Loucy (cell line): ENCODE measurements at regions not wholly inside any gene's neighbourhood (a gene's known extent, or its start where the extent isn't known, plus 50 kb on each side); places are given as distances from the start of the nearest gene placed in this dataset.

Experiments
- H2AFZ ChIP-seq: fragments of 200-600 bp; sonication (generic); 2 replicates; pipeline ENCODE4 v1.6.0; 2016; ENCODE audit warnings: antibody characterized with exemption, mild to moderate bottlenecking, low read length, moderate library complexity
- H3F3A ChIP-seq: fragments of 200-600 bp; 2 replicates; pipeline ENCODE4 v1.6.0; 2016; ENCODE audit warnings: antibody characterized with exemption, low read depth, mild to moderate bottlenecking
- H3K27me3 ChIP-seq: fragments of 200-600 bp; sonication (generic); 2 replicates; pipeline ENCODE4 v1.6.1; 2014; ENCODE audit warnings: low read length, mild to moderate bottlenecking; ENCODE audit not compliant: insufficient read depth, poor library complexity, severe bottlenecking
- H3K36me3 ChIP-seq: fragments of 200-600 bp; sonication (generic); 2 replicates; pipeline ENCODE4 v1.6.1; 2016; ENCODE audit warnings: low read length; ENCODE audit not compliant: insufficient read depth
- H3K4me1 ChIP-seq: fragments of 200-600 bp; sonication (generic); 2 replicates; pipeline ENCODE4 v1.5.1; 2014; ENCODE audit warnings: low read length, mild to moderate bottlenecking; ENCODE audit not compliant: insufficient read depth, poor library complexity, severe bottlenecking
- H3K4me2 ChIP-seq: fragments of 200-600 bp; sonication (generic); 2 replicates; pipeline ENCODE4 v1.6.0; 2014; ENCODE audit warnings: antibody characterized with exemption, low read length, low read depth, mild to moderate bottlenecking; ENCODE audit not compliant: poor library complexity, severe bottlenecking
- H3K4me3 ChIP-seq: fragments of 200-600 bp; sonication (generic); 2 replicates; pipeline ENCODE4 v1.5.1; 2014; ENCODE audit warnings: low read length, mild to moderate bottlenecking, mixed read lengths; ENCODE audit not compliant: poor library complexity, severe bottlenecking
- H3K79me2 ChIP-seq: fragments of 200-600 bp; sonication (generic); 2 replicates; pipeline ENCODE4 v1.6.1; 2014; ENCODE audit warnings: low read length; ENCODE audit not compliant: insufficient read depth
- H3K9ac ChIP-seq: fragments of 200-600 bp; sonication (generic); 2 replicates; pipeline ENCODE4 v1.6.0; 2014; ENCODE audit warnings: mild to moderate bottlenecking, low read depth, low read length, moderate library complexity; ENCODE audit not compliant: poor library complexity, severe bottlenecking
- H3K9me2 ChIP-seq: fragments of 200-600 bp; sonication (generic); replicated peaks from 2 replicates; pipeline ENCODE4 v1.6.1; 2016; ENCODE audit warnings: low read depth, low read length, mixed read lengths
- H3K9me3 ChIP-seq: fragments of 200-600 bp; sonication (generic); 2 replicates; pipeline ENCODE4 v1.6.1; 2014; ENCODE audit warnings: mild to moderate bottlenecking, antibody characterized with exemption, low read length, low read depth; ENCODE audit not compliant: insufficient read depth
- H4K20me1 ChIP-seq: fragments of 200-600 bp; sonication (generic); 2 replicates; pipeline ENCODE4 v1.6.0; 2014; ENCODE audit warnings: antibody characterized with exemption, low read length, mild to moderate bottlenecking; ENCODE audit not compliant: insufficient read depth, poor library complexity, severe bottlenecking
- EZH2phosphoT487 ChIP-seq: fragments of 200-600 bp; IDR thresholded peaks from 2 replicates; pipeline ENCODE4 v1.6.1; 2018; ENCODE audit warnings: antibody characterized with exemption, mild to moderate bottlenecking, moderate library complexity, borderline replicate concordance
- TF ChIP-seq, protein P1 (sequence below): fragments of 200-600 bp; sonication (generic); conservative IDR thresholded peaks from 2 replicates; pipeline ENCODE4 v1.5.1; 2014; ENCODE audit warnings: mild to moderate bottlenecking, antibody characterized with exemption, low read length

- Histone ChIP-seq H2AFZ (no peak overlapping the region), H3K27me3 (no peaks in the 10 kb centered on the region), H3K9me3 (no peaks in the 10 kb centered on the region), H3K9ac (no peak overlapping the region), H4K20me1 (no peaks in the 10 kb centered on the region), H3K36me3 (no peaks in the 10 kb centered on the region), H3K79me2 (no peaks in the 10 kb centered on the region), H3K4me3 (no peak overlapping the region), H3K4me2 (no peak overlapping the region), H3F3A (no peaks in the 10 kb centered on the region), H3K4me1 (no peaks in the 10 kb centered on the region), H3K9me2 (no peaks in the 10 kb centered on the region)
- no peak for TF ChIP-seq EZH2phosphoT487
- TF ChIP-seq, protein P1, sequence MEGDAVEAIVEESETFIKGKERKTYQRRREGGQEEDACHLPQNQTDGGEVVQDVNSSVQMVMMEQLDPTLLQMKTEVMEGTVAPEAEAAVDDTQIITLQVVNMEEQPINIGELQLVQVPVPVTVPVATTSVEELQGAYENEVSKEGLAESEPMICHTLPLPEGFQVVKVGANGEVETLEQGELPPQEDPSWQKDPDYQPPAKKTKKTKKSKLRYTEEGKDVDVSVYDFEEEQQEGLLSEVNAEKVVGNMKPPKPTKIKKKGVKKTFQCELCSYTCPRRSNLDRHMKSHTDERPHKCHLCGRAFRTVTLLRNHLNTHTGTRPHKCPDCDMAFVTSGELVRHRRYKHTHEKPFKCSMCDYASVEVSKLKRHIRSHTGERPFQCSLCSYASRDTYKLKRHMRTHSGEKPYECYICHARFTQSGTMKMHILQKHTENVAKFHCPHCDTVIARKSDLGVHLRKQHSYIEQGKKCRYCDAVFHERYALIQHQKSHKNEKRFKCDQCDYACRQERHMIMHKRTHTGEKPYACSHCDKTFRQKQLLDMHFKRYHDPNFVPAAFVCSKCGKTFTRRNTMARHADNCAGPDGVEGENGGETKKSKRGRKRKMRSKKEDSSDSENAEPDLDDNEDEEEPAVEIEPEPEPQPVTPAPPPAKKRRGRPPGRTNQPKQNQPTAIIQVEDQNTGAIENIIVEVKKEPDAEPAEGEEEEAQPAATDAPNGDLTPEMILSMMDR: no peak
Measured at GRCh38 chr2:10237392-10238321, 65.0 kb upstream of the HPCAL1 start.

DNA sequence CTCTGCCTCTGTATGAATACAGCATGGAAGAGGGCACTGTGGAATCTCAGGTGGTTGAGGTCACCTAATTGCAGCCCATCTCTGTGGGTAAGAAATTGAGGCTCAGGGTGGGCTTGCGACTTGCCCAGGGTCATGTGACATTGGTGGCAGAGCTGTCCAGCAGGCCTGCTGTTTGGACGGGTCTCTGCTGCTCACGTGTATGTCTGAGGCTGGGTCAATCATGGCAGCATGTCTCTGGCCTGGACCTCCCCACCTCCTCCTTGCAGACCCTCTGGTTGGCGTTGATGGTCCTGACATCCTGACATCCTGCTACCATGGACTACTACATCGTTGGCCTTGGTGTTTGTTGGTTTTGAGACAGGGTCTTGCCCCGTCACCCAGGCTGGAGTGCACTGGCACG, 64.3 kb upstream of the HPCAL1 start:
- Histone ChIP-seq H3F3A (no peaks in the 10 kb centered on the region), H4K20me1 (no peaks in the 10 kb centered on the region), H3K9ac (no peak overlapping the region), H3K9me2 (no peaks in the 10 kb centered on the region), H3K4me2 (no peak overlapping the region), H3K4me1 (no peaks in the 10 kb centered on the region), H3K36me3 (no peaks in the 10 kb centered on the region), H3K4me3 (no peak overlapping the region), H3K79me2 (no peaks in the 10 kb centered on the region), H2AFZ (no peak overlapping the region), H3K9me3 (no peaks in the 10 kb centered on the region), H3K27me3 (no peaks in the 10 kb centered on the region)
- no peak for TF ChIP-seq EZH2phosphoT487
- TF ChIP-seq, protein P1: no peak

DNA sequence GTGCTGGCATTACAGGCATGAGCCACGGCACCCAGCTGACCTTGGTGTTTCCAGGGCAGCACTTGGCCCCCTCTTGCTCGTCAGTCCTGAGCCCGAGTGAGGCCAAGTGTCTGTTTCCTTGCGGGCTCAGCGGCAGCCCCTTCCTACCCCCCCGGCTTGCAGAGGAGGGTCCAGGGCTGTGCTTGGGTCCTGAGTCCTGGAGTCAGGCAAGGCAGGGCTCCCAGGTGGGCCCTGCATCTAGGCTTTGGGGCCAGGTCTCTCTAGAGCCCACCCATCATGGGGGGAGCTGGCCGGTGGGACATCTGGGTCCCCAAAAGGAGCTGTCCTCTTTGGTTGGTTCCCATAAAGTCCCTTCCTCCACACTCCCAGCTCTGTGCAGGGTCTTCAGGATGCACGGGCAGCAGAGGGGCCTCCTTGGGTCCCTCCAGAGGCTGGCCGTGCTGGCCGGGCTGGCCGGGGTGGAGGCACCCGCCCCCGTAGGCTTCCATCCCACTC, 63.7 kb upstream of the HPCAL1 start:
- H4K20me1 ChIP-seq: no peaks in the 10 kb centered on the region
- no peaks in the 10 kb centered on the region for H3F3A ChIP-seq
- no peak overlapping the region for H2AFZ ChIP-seq
- H3K4me3 ChIP-seq: no peak overlapping the region
- no peaks in the 10 kb centered on the region for H3K9me3 ChIP-seq
- no peak overlapping the region for H3K4me2 ChIP-seq
- H3K79me2 ChIP-seq: no peaks in the 10 kb centered on the region
- H3K4me1 ChIP-seq: no peaks in the 10 kb centered on the region
- H3K27me3 ChIP-seq: no peaks in the 10 kb centered on the region
- no peak overlapping the region for H3K9ac ChIP-seq
- H3K36me3 ChIP-seq: no peaks in the 10 kb centered on the region
- no peak for TF ChIP-seq EZH2phosphoT487
- TF ChIP-seq, protein P1: no peak
- no peaks in the 10 kb centered on the region for H3K9me2 ChIP-seq
